Transverse colon (tissue), 4 donors: ENCODE measurements at regions not wholly inside any gene's neighbourhood (a gene's known extent, or its start where the extent isn't known, plus 50 kb on each side); places are given as distances from the start of the nearest gene placed in this dataset.

ENCODE experiments used
- POLR2A ChIP-seq: fragments of 450-650 bp; IDR thresholded peaks from one replicate; pipeline ENCODE4 v1.6.1; 2016; ENCODE audit warnings: antibody characterized with exemption, mild to moderate bottlenecking, moderate library complexity
- POLR2AphosphoS5 ChIP-seq, 3 donors: sonication (generic); formaldehyde crosslinking; IDR thresholded peaks; one replicate each; pipeline ENCODE4 v1.6.1; 2016; ENCODE audit warnings: antibody characterized with exemption in 3 of 3
- TF ChIP-seq, protein P1 (sequence below), 5 experiments: fragments of 200-600 bp in 3 of 5; fragments of 450-650 bp in 2 of 5; sonication (generic) in 3 of 5; IDR thresholded peaks; 1 replicate in 2 of 5; 2 replicates in 3 of 5; pipeline ENCODE4 v1.5.1; 2016 to 2017; ENCODE audit warnings: antibody characterized with exemption in 5 of 5, inconsistent platforms in 3 of 5, mild to moderate bottlenecking in 2 of 5, moderate library complexity in 1 of 5

GRCh38 chr1:218525031-218525430 is 179.9 kb downstream of the TGFB2 start:
- TF ChIP-seq POLR2AphosphoS5 (IDR thresholded peaks at IDR 0.05), result no peak
- no peak for TF ChIP-seq POLR2A
- TF ChIP-seq, protein P1, sequence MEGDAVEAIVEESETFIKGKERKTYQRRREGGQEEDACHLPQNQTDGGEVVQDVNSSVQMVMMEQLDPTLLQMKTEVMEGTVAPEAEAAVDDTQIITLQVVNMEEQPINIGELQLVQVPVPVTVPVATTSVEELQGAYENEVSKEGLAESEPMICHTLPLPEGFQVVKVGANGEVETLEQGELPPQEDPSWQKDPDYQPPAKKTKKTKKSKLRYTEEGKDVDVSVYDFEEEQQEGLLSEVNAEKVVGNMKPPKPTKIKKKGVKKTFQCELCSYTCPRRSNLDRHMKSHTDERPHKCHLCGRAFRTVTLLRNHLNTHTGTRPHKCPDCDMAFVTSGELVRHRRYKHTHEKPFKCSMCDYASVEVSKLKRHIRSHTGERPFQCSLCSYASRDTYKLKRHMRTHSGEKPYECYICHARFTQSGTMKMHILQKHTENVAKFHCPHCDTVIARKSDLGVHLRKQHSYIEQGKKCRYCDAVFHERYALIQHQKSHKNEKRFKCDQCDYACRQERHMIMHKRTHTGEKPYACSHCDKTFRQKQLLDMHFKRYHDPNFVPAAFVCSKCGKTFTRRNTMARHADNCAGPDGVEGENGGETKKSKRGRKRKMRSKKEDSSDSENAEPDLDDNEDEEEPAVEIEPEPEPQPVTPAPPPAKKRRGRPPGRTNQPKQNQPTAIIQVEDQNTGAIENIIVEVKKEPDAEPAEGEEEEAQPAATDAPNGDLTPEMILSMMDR (IDR thresholded peaks at IDR 0.05), result no peak
